Mesenchymal stem cell (in vitro differentiated cells and primary cell): ENCODE measurements at regions not wholly inside any gene's neighbourhood (a gene's known extent, or its start where the extent isn't known, plus 50 kb on each side); places are given as distances from the start of the nearest gene placed in this dataset.

ENCODE experiments used
- DNase-seq: peaks from one replicate; pipeline ENCODE4 v3.0.0-alpha.2; 2013
- H2AFZ ChIP-seq: one replicate; pipeline ENCODE4 v1.6.1; 2013; ENCODE audit warnings: low read depth, mild to moderate bottlenecking, control low read depth, inconsistent platforms, low read length, moderate library complexity
- H2AK5ac ChIP-seq: 2 replicates; pipeline ENCODE4 v1.6.1; 2013; ENCODE audit warnings: low read length, moderate library complexity, mild to moderate bottlenecking, inconsistent platforms; ENCODE audit not compliant: severe bottlenecking
- H2BK120ac ChIP-seq: one replicate; pipeline ENCODE4 v1.6.1; 2013; ENCODE audit warnings: low read depth, mild to moderate bottlenecking, inconsistent platforms, low read length, moderate library complexity
- H2BK12ac ChIP-seq, 2 experiments: one replicate each; pipeline ENCODE4 v1.6.1; 2013; ENCODE audit warnings: inconsistent platforms in 2 of 2, low read length in 2 of 2, mild to moderate bottlenecking in 2 of 2, moderate library complexity in 2 of 2, control low read depth in 1 of 2
- H2BK15ac ChIP-seq: one replicate; pipeline ENCODE4 v1.6.1; 2013; ENCODE audit warnings: mild to moderate bottlenecking, low read depth, inconsistent platforms; ENCODE audit not compliant: poor library complexity, severe bottlenecking
- H2BK5ac ChIP-seq: 2 replicates; pipeline ENCODE4 v1.6.1; 2013; ENCODE audit warnings: low read depth, mild to moderate bottlenecking, low read length, control low read depth, inconsistent platforms; ENCODE audit not compliant: poor library complexity, severe bottlenecking
- H3K14ac ChIP-seq, 2 experiments: one replicate each; pipeline ENCODE4 v1.6.1; 2013; ENCODE audit warnings: inconsistent platforms in 2 of 2, low read length in 2 of 2, control low read depth in 1 of 2, mild to moderate bottlenecking in 1 of 2, moderate library complexity in 1 of 2
- H3K18ac ChIP-seq, 2 experiments: one replicate each; pipeline ENCODE4 v1.6.1; 2013; ENCODE audit warnings: inconsistent platforms in 2 of 2, low read length in 2 of 2, control low read depth in 1 of 2, low read depth in 1 of 2, mild to moderate bottlenecking in 1 of 2
- H3K23ac ChIP-seq, 2 experiments: one replicate each; pipeline ENCODE4 v1.6.1; 2013; ENCODE audit warnings: inconsistent platforms in 2 of 2, low read length in 2 of 2, mild to moderate bottlenecking in 2 of 2, moderate library complexity in 2 of 2, control low read depth in 1 of 2
- H3K27ac ChIP-seq: 2 replicates; pipeline ENCODE4 v1.5.1; 2013; ENCODE audit warnings: mild to moderate bottlenecking, moderate library complexity, low read length, control low read depth, inconsistent platforms; ENCODE audit not compliant: poor library complexity, severe bottlenecking
- H3K27me3 ChIP-seq, 2 experiments: 2 replicates each; pipeline versions ENCODE4 v1.6.1 to v1.7.0; 2013; ENCODE audit warnings: low read length in 2 of 2, mild to moderate bottlenecking in 2 of 2, moderate library complexity in 2 of 2, control low read depth in 1 of 2, inconsistent platforms in 1 of 2; ENCODE audit not compliant: control insufficient read depth in 1 of 2, insufficient read depth in 1 of 2
- H3K36me3 ChIP-seq, 2 experiments: 2 replicates each; pipeline versions ENCODE4 v1.6.1 to v1.7.0; 2013; ENCODE audit warnings: low read length in 2 of 2, control low read depth in 1 of 2, inconsistent platforms in 1 of 2, low read depth in 1 of 2, mild to moderate bottlenecking in 1 of 2; ENCODE audit not compliant: insufficient read depth in 2 of 2, control insufficient read depth in 1 of 2
- H3K4ac ChIP-seq, 2 experiments: one replicate each; pipeline ENCODE4 v1.6.1; 2013; ENCODE audit warnings: inconsistent platforms in 2 of 2, low read length in 2 of 2, mild to moderate bottlenecking in 2 of 2, moderate library complexity in 2 of 2, control low read depth in 1 of 2, low read depth in 1 of 2
- H3K4me1 ChIP-seq: 2 replicates; pipeline ENCODE4 v1.6.1; 2013; ENCODE audit warnings: low read depth, low read length, control low read depth; ENCODE audit not compliant: control insufficient read depth, insufficient read depth
- H3K4me2 ChIP-seq: 2 replicates; pipeline ENCODE4 v1.6.1; 2013; ENCODE audit warnings: low read length, mild to moderate bottlenecking, inconsistent platforms; ENCODE audit not compliant: poor library complexity, severe bottlenecking
- H3K4me3 ChIP-seq, 2 experiments: 2 replicates each; pipeline versions ENCODE4 v1.5.1 to v1.7.0; 2013; ENCODE audit warnings: low read length in 2 of 2, mild to moderate bottlenecking in 2 of 2, control low read depth in 1 of 2, low read depth in 1 of 2; ENCODE audit not compliant: insufficient read depth in 1 of 2
- H3K79me1 ChIP-seq: replicated peaks from 2 replicates; pipeline ENCODE4 v1.6.1; 2013; ENCODE audit warnings: mild to moderate bottlenecking, control low read depth, low read length, inconsistent platforms; ENCODE audit not compliant: poor library complexity, severe bottlenecking
- H3K9ac ChIP-seq: 2 replicates; pipeline ENCODE4 v1.7.0; 2013; ENCODE audit warnings: mild to moderate bottlenecking, low read length, moderate library complexity
- H3K9me3 ChIP-seq: 2 replicates; pipeline ENCODE4 v1.7.0; 2013; ENCODE audit warnings: mild to moderate bottlenecking, low read length; ENCODE audit not compliant: control insufficient read depth
- H4K8ac ChIP-seq: one replicate; pipeline ENCODE4 v1.6.1; 2013; ENCODE audit warnings: inconsistent platforms, mild to moderate bottlenecking, low read length, moderate library complexity
- H4K91ac ChIP-seq: one replicate; pipeline ENCODE4 v1.6.1; 2013; ENCODE audit warnings: mild to moderate bottlenecking, low read length, inconsistent platforms
- WGBS: methylation state at CpG from one replicate; pipeline ENCODE4 v1.1.7; 2013; ENCODE audit warnings: mixed read lengths; 5-methylcytosine and 5-hydroxymethylcytosine counted together

DNA sequence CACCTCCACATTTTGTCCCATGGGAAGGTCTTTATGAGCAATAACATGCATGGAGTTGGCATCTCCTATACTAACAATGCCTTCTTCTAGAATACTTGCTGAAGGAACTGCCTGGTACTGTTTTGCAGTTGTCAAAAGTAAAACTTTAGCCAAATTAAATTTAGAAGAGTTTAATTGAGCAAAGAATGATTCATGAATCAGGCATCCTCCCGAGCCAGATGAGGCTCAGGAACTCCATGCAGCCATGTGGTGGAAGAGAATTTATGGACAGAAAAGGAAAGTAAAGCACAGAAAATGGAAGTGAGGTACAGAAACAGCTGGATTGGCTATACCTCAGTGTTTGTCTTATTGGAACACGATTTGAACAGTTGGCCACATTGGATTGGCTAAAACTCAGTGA lies 1081.9 kb downstream of the SLITRK1 start:
- Histone ChIP-seq H3K18ac (no peak overlapping the region), H3K79me1 (no peaks in the 10 kb centered on the region), H3K9me3 (no peaks in the 10 kb centered on the region), H2BK12ac (no peak overlapping the region), H3K4me3 (no peak overlapping the region), H4K8ac (no peak overlapping the region), H4K91ac (no peak overlapping the region), H3K27me3 (no peaks in the 10 kb centered on the region), H3K9ac (no peak overlapping the region), H2BK5ac (no peak overlapping the region), H3K27ac (no peak overlapping the region), H3K36me3 (no peaks in the 10 kb centered on the region), H2AK5ac (no peak overlapping the region), H2BK120ac (no peak overlapping the region), H2AFZ (no peak overlapping the region), H3K4me2 (no peak overlapping the region), H3K4ac (no peak overlapping the region), H2BK15ac (no peak overlapping the region), H3K23ac (no peak overlapping the region), H3K14ac (no peak overlapping the region), H3K4me1 (no peaks in the 10 kb centered on the region)
- no peak for DNase-seq
- WGBS: 75% methylated on average over 2 of the region's 2 CpGs

DNA sequence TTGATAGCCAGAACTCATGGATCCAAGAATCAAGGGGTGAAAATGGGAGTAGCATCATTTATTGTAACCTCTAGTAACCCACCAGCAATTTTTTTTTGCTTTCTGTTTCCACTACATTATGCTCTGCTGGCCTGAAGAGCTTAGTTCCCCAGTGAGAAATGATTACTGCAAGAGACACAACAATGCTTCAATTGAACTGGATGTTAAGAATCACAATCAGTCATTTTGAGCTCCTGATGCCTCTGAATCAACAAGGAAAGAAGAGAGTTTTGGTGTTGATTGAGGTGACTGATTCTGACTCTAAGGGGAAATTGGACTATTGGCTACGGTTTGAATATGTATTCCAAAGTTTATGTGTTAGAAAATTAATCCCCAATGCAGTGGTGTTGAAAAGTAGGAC lies 1084.4 kb downstream of the SLITRK1 start:
- Histone ChIP-seq H2BK15ac (no peak overlapping the region), H4K91ac (no peak overlapping the region)

DNA sequence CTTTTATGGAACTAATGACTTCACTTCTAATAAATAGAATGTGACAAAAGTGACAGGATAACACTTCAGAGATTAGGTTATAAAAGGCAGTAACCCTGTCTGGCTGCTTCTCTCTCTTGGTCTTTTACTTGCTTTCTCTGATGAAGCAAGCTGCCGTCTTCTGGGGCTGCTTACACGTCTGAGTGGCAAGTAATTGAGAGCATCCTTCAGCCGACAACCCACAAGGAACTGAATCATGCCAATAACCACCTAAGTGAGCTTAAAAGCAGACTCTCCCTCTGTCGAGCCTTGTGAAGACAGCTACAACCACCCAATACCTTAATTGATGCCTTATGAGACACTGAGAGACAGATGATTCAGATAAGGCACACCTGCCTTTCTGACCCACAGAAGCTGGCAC lies 1091.2 kb downstream of the SLITRK1 start:
- H3K4me3 ChIP-seq: no peak overlapping the region
- no peak overlapping the region for H2BK12ac ChIP-seq
- DNase-seq: no peak
- H3K36me3 ChIP-seq: no peaks in the 10 kb centered on the region
- no peak overlapping the region for H2AK5ac ChIP-seq
- no peak overlapping the region for H2BK120ac ChIP-seq
- H3K9me3 ChIP-seq: no peaks in the 10 kb centered on the region
- no peak overlapping the region for H4K91ac ChIP-seq
- no peak overlapping the region for H3K23ac ChIP-seq
- H3K79me1 ChIP-seq: no peaks in the 10 kb centered on the region
- H3K4me2 ChIP-seq: no peak overlapping the region
- no peak overlapping the region for H2AFZ ChIP-seq
- H4K8ac ChIP-seq: no peak overlapping the region
- H2BK5ac ChIP-seq: no peak overlapping the region
- H3K4ac ChIP-seq: no peak overlapping the region
- WGBS: 78% methylated on average over 4 of the region's 4 CpGs
- H2BK15ac ChIP-seq: no peak overlapping the region
- H3K27me3 ChIP-seq: no peaks in the 10 kb centered on the region
- H3K27ac ChIP-seq: no peak overlapping the region
- H3K9ac ChIP-seq: no peak overlapping the region
- no peak overlapping the region for H3K14ac ChIP-seq
- H3K18ac ChIP-seq: no peak overlapping the region
- H3K4me1 ChIP-seq: no peaks in the 10 kb centered on the region

More for the DNA sequence above, 1084.4 kb downstream of the SLITRK1 start:
- DNase-seq: no peak
- Histone ChIP-seq H3K18ac (no peak overlapping the region), H2AFZ (no peak overlapping the region), H3K79me1 (no peaks in the 10 kb centered on the region), H2AK5ac (no peak overlapping the region), H2BK120ac (no peak overlapping the region), H3K9me3 (no peaks in the 10 kb centered on the region), H3K4ac (no peak overlapping the region), H3K27me3 (no peaks in the 10 kb centered on the region), H3K9ac (no peak overlapping the region), H3K14ac (no peak overlapping the region), H3K27ac (no peak overlapping the region), H2BK5ac (no peak overlapping the region), H3K4me3 (no peak overlapping the region), H3K4me2 (no peak overlapping the region), H3K23ac (no peak overlapping the region), H4K8ac (no peak overlapping the region), H3K4me1 (no peaks in the 10 kb centered on the region), H2BK12ac (no peak overlapping the region), H3K36me3 (no peaks in the 10 kb centered on the region)
- WGBS: 58% methylated on average over 1 of the region's 1 CpG

DNA sequence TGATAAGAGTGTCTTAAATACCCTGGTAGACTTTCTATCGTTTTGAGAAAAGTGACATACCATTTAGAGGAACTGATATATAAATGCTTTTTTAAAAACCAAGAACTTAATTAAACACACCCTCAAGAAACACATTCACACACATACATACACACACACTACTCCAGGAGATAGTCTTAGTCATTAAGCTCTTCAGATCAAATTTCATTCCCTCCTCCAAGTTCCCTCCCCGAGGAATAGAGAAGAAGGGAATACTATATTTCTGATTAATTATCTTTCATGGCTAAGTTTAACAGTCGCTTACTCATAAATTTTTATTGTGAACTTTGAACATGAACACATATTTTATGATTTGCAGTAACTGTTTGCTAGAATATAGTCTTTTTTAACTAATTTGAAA lies 1109.5 kb downstream of the SLITRK1 start:
- Histone ChIP-seq H3K4me1 (peaks cover under 1% of the 10 kb centered on the region), H3K4me2 (no peak overlapping the region), H3K4me3 (no peak overlapping the region), H3K14ac (no peak overlapping the region), H3K9me3 (peaks cover 5% of the 10 kb centered on the region), H3K27ac (no peak overlapping the region), H2BK5ac (no peak overlapping the region), H2AFZ (no peak overlapping the region), H3K27me3 (no peaks in the 10 kb centered on the region), H4K91ac (no peak overlapping the region), H2BK15ac (no peak overlapping the region), H4K8ac (no peak overlapping the region), H3K36me3 (no peaks in the 10 kb centered on the region), H3K9ac (no peak overlapping the region), H3K23ac (no peak overlapping the region), H2AK5ac (no peak overlapping the region), H2BK120ac (no peak overlapping the region), H2BK12ac (no peak overlapping the region), H3K4ac (no peak overlapping the region), H3K79me1 (no peaks in the 10 kb centered on the region), H3K18ac (no peak overlapping the region)
- no peak for DNase-seq
- 100% methylated on average over 1 of the region's 3 CpGs for WGBS
